ENCODE measurements at regions not wholly inside any gene's neighbourhood (a gene's known extent, or its start where the extent isn't known, plus 50 kb on each side); places are given as distances from the start of the nearest gene placed in this dataset.

DNA sequence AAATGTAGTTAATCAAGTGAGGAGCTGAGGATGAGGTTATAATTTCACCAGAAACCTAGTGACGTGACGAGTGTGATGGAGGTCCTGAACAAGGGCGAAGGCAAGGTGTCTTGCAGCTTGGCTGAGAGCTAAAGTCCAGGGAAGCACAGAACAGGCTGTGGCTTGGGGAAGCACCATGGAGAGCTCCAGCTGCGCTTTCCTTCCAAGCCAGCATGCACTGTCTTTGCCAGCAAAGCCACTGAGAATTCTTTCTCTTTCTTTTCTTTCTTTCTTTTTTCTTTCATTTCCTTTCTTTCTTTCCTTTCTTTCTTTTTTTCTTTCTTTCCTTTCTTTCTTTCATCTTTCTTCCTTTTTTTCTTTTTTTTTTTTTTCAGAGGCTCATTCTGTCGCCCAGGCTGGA, 239.3 kb downstream of the FBXO15 start:
- TF ChIP-seq, protein P1, sequence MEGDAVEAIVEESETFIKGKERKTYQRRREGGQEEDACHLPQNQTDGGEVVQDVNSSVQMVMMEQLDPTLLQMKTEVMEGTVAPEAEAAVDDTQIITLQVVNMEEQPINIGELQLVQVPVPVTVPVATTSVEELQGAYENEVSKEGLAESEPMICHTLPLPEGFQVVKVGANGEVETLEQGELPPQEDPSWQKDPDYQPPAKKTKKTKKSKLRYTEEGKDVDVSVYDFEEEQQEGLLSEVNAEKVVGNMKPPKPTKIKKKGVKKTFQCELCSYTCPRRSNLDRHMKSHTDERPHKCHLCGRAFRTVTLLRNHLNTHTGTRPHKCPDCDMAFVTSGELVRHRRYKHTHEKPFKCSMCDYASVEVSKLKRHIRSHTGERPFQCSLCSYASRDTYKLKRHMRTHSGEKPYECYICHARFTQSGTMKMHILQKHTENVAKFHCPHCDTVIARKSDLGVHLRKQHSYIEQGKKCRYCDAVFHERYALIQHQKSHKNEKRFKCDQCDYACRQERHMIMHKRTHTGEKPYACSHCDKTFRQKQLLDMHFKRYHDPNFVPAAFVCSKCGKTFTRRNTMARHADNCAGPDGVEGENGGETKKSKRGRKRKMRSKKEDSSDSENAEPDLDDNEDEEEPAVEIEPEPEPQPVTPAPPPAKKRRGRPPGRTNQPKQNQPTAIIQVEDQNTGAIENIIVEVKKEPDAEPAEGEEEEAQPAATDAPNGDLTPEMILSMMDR (IDR thresholded peaks at IDR 0.05): no peak
- no peak for TF ChIP-seq ZFX (IDR thresholded peaks at IDR 0.05; ENCODE audit: borderline replicate concordance)

Measured in 22Rv1 (cell line).